Peyer's patch (tissue), 4 donors: ENCODE measurements at regions not wholly inside any gene's neighbourhood (a gene's known extent, or its start where the extent isn't known, plus 50 kb on each side); places are given as distances from the start of the nearest gene placed in this dataset.

Experiments used
- DNase-seq, 3 donors: peaks; one replicate each; pipeline ENCODE4 v3.0.0-alpha.2; 2017 to 2019
- H3K27ac ChIP-seq, 4 donors: fragments of 200-600 bp; sonication (generic); one replicate each; pipeline ENCODE4 v1.5.1; 2016 to 2019
- H3K27me3 ChIP-seq, 2 donors: fragments of 200-600 bp; sonication (generic); one replicate each; pipeline ENCODE4 v1.5.1; 2019
- H3K36me3 ChIP-seq, 3 donors: fragments of 200-600 bp; sonication (generic); one replicate each; pipeline ENCODE4 v1.5.1; 2016 to 2019
- H3K4me1 ChIP-seq, 4 donors: fragments of 200-600 bp; sonication (generic); one replicate each; pipeline ENCODE4 v1.5.1; 2016 to 2019
- H3K4me3 ChIP-seq, 4 donors: fragments of 200-600 bp; sonication (generic); 1 replicate in 3 of 4; 2 replicates in 1 of 4; pipeline ENCODE4 v1.5.1; 2016 to 2019; ENCODE audit warnings: mild to moderate bottlenecking in 1 of 4
- H3K9me3 ChIP-seq, 4 donors: fragments of 200-600 bp; sonication (generic); one replicate each; pipeline ENCODE4 v1.5.1; 2016 to 2019; ENCODE audit warnings: mild to moderate bottlenecking in 1 of 4
- POLR2A ChIP-seq, 2 donors: fragments of 450-650 bp; IDR thresholded peaks; one replicate each; pipeline ENCODE4 v1.5.1; 2017; ENCODE audit warnings: antibody characterized with exemption in 2 of 2, mild to moderate bottlenecking in 2 of 2, moderate library complexity in 2 of 2
- TF ChIP-seq, protein P1 (sequence below), 6 experiments: fragments of 450-650 bp in 4 of 6; fragments of 200-600 bp in 2 of 6; sonication (generic) in 1 of 6; IDR thresholded peaks; one replicate each; pipeline ENCODE4 v1.5.1; 2017 to 2019; ENCODE audit warnings: antibody characterized with exemption in 6 of 6, mild to moderate bottlenecking in 3 of 6, moderate library complexity in 1 of 6

DNA sequence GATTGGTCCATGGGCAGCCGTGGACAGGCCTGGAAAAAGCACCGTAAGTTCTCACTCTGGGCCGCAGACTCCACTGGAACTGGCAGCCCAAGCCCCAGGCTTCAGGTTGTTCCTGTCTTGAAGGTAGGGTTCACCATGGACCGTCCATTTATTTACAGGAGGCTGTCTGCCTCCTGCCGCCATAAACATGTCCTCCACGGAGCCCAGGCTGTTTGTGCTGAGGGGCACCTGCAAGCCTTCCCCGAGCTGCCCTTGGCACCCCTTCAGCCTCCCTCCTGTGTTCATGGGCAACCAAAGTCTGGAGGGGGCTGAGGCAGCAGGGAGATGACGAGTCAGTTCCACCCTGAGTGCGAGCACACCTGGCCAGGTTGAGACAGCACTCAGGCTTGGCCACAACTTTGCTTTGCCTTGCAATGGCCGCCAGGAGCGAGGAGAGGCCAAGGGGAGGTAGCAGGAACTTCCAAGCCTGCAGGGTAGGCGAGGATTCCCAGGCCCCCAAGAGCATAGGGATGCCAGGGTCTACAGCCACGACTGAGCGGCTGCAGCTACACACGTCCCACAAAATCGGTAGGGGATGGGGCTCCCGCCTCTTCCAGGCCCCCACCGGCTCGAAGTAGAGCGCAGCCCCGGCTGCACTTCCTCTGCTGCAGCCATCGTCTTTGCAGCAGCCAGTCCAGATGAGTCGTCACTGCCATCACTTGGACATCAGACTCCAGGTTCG lies 1625.6 kb upstream of the ACO1 start:
- H3K4me3 ChIP-seq, result no peak overlapping the region
- H3K36me3 ChIP-seq, result no peaks in the 10 kb centered on the region
- no peaks in the 10 kb centered on the region for H3K4me1 ChIP-seq
- no peaks in the 10 kb centered on the region for H3K9me3 ChIP-seq
- no peak for TF ChIP-seq POLR2A (IDR thresholded peaks at IDR 0.05)
- TF ChIP-seq, protein P1, sequence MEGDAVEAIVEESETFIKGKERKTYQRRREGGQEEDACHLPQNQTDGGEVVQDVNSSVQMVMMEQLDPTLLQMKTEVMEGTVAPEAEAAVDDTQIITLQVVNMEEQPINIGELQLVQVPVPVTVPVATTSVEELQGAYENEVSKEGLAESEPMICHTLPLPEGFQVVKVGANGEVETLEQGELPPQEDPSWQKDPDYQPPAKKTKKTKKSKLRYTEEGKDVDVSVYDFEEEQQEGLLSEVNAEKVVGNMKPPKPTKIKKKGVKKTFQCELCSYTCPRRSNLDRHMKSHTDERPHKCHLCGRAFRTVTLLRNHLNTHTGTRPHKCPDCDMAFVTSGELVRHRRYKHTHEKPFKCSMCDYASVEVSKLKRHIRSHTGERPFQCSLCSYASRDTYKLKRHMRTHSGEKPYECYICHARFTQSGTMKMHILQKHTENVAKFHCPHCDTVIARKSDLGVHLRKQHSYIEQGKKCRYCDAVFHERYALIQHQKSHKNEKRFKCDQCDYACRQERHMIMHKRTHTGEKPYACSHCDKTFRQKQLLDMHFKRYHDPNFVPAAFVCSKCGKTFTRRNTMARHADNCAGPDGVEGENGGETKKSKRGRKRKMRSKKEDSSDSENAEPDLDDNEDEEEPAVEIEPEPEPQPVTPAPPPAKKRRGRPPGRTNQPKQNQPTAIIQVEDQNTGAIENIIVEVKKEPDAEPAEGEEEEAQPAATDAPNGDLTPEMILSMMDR (IDR thresholded peaks at IDR 0.05), result no peak
- H3K27me3 ChIP-seq, result no peaks in the 10 kb centered on the region
- DNase-seq, result peak in 1 of 3 donors; percentile 21
- no peak overlapping the region for H3K27ac ChIP-seq

DNA sequence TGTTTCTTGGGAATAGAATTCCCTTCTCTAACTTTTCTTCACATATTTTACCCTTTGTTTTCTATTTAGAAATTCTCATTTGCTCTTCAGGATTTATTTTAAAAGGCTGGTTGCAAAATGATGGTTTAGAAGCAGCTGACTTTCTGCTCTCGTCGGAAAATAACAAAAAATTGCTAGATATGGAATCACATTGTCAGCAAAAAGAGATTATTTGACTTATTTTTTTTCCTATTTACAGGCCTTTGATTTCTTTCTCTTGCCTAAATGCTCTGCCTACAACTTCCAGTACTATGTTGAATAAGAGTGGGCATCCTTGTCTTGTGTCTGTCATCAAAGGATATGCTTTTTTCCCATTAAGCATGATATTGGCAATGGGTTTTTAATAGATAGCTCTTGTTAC lies 1619.1 kb upstream of the ACO1 start:
- H3K4me1 ChIP-seq, result no peaks in the 10 kb centered on the region
- no peak overlapping the region for H3K27ac ChIP-seq
- TF ChIP-seq, protein P1 (IDR thresholded peaks at IDR 0.05), result no peak
- TF ChIP-seq POLR2A (IDR thresholded peaks at IDR 0.05), result no peak
- no peak overlapping the region for H3K4me3 ChIP-seq
- H3K36me3 ChIP-seq, result no peaks in the 10 kb centered on the region
- no peaks in the 10 kb centered on the region for H3K9me3 ChIP-seq
- DNase-seq, result no peak
- no peaks in the 10 kb centered on the region for H3K27me3 ChIP-seq

DNA sequence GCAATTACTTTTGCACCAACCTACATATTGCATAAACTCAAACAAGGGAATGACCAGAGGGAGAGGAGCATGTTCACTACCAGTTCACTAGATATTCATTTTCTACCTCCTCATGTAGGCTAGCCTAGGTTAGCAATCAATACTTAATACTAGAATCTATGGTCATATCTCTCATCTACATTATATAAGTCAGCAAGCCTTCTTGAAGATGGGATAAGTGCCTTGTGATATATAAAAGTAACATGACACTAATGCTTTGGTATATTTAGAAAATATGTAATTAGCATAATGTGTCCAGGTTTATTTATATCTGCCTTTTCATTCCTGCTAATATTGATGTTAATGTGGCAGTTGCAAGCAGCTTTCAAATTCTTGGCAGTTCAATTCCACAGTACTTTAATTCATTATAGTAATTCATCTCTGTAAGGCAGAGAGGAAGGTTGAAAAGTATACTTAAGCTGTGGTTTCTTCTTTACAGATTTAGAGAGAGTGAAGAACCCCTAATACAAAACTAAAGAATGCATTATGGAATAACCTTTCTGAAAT lies 1613.2 kb upstream of the ACO1 start:
- H3K9me3 ChIP-seq, result no peaks in the 10 kb centered on the region
- H3K27me3 ChIP-seq, result no peaks in the 10 kb centered on the region
- no peaks in the 10 kb centered on the region for H3K4me1 ChIP-seq
- no peak overlapping the region for H3K27ac ChIP-seq
- DNase-seq, result no peak
- TF ChIP-seq, protein P1 (IDR thresholded peaks at IDR 0.05), result no peak
- TF ChIP-seq POLR2A (IDR thresholded peaks at IDR 0.05), result no peak
- no peak overlapping the region for H3K4me3 ChIP-seq
- H3K36me3 ChIP-seq, result no peaks in the 10 kb centered on the region

DNA sequence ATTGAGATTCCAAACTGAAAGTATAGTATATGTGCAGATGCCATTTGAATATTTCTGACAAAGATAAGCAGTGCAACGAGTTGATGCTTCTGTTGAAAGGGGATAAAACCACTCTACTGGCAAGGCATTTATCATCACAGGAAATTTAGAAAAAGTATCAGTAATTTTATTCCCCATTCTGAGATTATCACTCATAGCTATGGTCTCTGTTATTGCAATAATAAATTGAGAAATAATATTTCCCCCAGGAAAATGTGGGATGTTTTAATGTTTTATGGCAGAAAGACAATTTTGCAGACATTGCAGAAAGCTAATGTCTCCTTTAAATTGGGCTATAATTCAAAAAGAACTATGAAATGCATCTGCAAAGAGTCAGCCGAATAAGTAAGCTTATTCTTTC lies 1612.7 kb upstream of the ACO1 start:
- no peak for DNase-seq
- no peak overlapping the region for H3K4me3 ChIP-seq
- TF ChIP-seq, protein P1 (IDR thresholded peaks at IDR 0.05), result no peak
- no peak for TF ChIP-seq POLR2A (IDR thresholded peaks at IDR 0.05)

DNA sequence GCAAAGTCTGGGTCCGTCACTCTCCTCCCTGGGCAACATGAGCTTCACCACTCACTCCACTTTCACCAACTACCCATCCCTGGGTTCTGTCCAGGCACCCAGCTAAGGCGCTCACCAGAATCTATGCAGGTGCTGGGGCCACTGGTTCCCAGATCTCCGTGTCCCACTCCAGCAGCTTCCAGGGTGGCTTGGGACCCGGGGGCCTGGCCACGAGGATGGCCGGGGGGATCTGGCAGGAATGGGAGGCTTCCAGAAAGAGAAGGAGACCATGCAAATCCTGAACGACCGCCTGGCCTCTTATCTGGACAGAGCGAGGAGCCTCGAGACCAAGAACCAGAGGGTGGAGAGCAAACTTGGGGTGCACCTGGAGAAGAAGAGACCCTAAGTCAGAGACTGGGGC lies 1611.0 kb upstream of the ACO1 start:
- H3K27ac ChIP-seq, result no peak overlapping the region
- no peaks in the 10 kb centered on the region for H3K4me1 ChIP-seq
- no peak overlapping the region for H3K4me3 ChIP-seq
- H3K36me3 ChIP-seq, result no peaks in the 10 kb centered on the region
- H3K9me3 ChIP-seq, result no peaks in the 10 kb centered on the region
- H3K27me3 ChIP-seq, result no peaks in the 10 kb centered on the region
- DNase-seq, result peak in 1 of 3 donors; percentile 40
- TF ChIP-seq, protein P1 (IDR thresholded peaks at IDR 0.05), result no peak
- TF ChIP-seq POLR2A (IDR thresholded peaks at IDR 0.05), result no peak

More for the DNA sequence above, 1612.7 kb upstream of the ACO1 start:
- Histone ChIP-seq H3K36me3 (no peaks in the 10 kb centered on the region), H3K4me1 (no peaks in the 10 kb centered on the region), H3K27ac (no peak overlapping the region), H3K27me3 (no peaks in the 10 kb centered on the region), H3K9me3 (no peaks in the 10 kb centered on the region)
